Uterus (tissue), 2 donors: ENCODE measurements at regions not wholly inside any gene's neighbourhood (a gene's known extent, or its start where the extent isn't known, plus 50 kb on each side); places are given as distances from the start of the nearest gene placed in this dataset.

Source experiments
- POLR2A ChIP-seq, 2 donors: fragments of 450-650 bp; IDR thresholded peaks; one replicate each; pipeline ENCODE4 v1.6.1; 2016; ENCODE audit warnings: antibody characterized with exemption in 2 of 2, mild to moderate bottlenecking in 1 of 2, moderate library complexity in 1 of 2
- TF ChIP-seq, protein P1 (sequence below), 4 experiments: fragments of 200-600 bp in 2 of 4; fragments of 450-650 bp in 2 of 4; sonication (generic) in 2 of 4; IDR thresholded peaks; one replicate each; pipeline ENCODE4 v1.5.1; 2016 to 2019; ENCODE audit warnings: antibody characterized with exemption in 4 of 4, mild to moderate bottlenecking in 2 of 4, moderate library complexity in 1 of 4

GRCh38 chr7:25901658-25902057 is 250.3 kb upstream of the NFE2L3 start:
- TF ChIP-seq, protein P1, sequence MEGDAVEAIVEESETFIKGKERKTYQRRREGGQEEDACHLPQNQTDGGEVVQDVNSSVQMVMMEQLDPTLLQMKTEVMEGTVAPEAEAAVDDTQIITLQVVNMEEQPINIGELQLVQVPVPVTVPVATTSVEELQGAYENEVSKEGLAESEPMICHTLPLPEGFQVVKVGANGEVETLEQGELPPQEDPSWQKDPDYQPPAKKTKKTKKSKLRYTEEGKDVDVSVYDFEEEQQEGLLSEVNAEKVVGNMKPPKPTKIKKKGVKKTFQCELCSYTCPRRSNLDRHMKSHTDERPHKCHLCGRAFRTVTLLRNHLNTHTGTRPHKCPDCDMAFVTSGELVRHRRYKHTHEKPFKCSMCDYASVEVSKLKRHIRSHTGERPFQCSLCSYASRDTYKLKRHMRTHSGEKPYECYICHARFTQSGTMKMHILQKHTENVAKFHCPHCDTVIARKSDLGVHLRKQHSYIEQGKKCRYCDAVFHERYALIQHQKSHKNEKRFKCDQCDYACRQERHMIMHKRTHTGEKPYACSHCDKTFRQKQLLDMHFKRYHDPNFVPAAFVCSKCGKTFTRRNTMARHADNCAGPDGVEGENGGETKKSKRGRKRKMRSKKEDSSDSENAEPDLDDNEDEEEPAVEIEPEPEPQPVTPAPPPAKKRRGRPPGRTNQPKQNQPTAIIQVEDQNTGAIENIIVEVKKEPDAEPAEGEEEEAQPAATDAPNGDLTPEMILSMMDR (IDR thresholded peaks at IDR 0.05) = no peak
- TF ChIP-seq POLR2A (IDR thresholded peaks at IDR 0.05) = no peak
